HFF-Myc (cell line): ENCODE measurements at regions not wholly inside any gene's neighbourhood (a gene's known extent, or its start where the extent isn't known, plus 50 kb on each side); places are given as distances from the start of the nearest gene placed in this dataset.

ENCODE experiments used
- DNase-seq: peaks from one replicate; pipeline ENCODE4 v3.0.0-alpha.2; 2011; ENCODE audit warnings: low read depth; ENCODE audit errors: extremely low read depth
- H3K4me3 ChIP-seq: replicated peaks from 2 replicates; pipeline ENCODE4 v1.5.1; 2011; ENCODE audit warnings: low read depth, mild to moderate bottlenecking, control low read depth, low read length
- CTCF ChIP-seq: IDR thresholded peaks from 2 replicates; pipeline ENCODE4 v1.5.1; 2012; ENCODE audit warnings: mild to moderate bottlenecking, low read depth, low read length, control low read depth; ENCODE audit errors: missing control alignments

GRCh38 chr1:71242239-71242638 lies 161.4 kb upstream of the ZRANB2 start:
- H3K4me3 ChIP-seq = no peak overlapping the region
- TF ChIP-seq CTCF = no peak
- DNase-seq = no peak

- TF ChIP-seq CTCF = no peak
- H3K4me3 ChIP-seq = no peak overlapping the region
- DNase-seq = no peak
Measured at GRCh38 chr1:71240656-71241055, 159.8 kb upstream of the ZRANB2 start.

- no peak overlapping the region for H3K4me3 ChIP-seq
- DNase-seq = no peak
- no peak for TF ChIP-seq CTCF
Measured at GRCh38 chr1:71236503-71236902, 155.7 kb upstream of the ZRANB2 start.

GRCh38 chr1:71233645-71234044 lies 152.8 kb upstream of the ZRANB2 start:
- no peak for DNase-seq
- no peak overlapping the region for H3K4me3 ChIP-seq

GRCh38 chr1:71232786-71233185 lies 152.0 kb upstream of the ZRANB2 start:
- H3K4me3 ChIP-seq = no peak overlapping the region
- no peak for DNase-seq
- no peak for TF ChIP-seq CTCF

More at GRCh38 chr1:71233645-71234044, 152.8 kb upstream of the ZRANB2 start:
- no peak for TF ChIP-seq CTCF

GRCh38 chr1:71232166-71232763 lies 151.4 kb upstream of the ZRANB2 start:
- TF ChIP-seq CTCF = no peak
- DNase-seq = no peak
- no peak overlapping the region for H3K4me3 ChIP-seq

- H3K4me3 ChIP-seq = no peak overlapping the region
- no peak for TF ChIP-seq CTCF
- no peak for DNase-seq
Measured at GRCh38 chr1:71231751-71232150, 150.9 kb upstream of the ZRANB2 start.
